ENCODE measurements at regions not wholly inside any gene's neighbourhood (a gene's known extent, or its start where the extent isn't known, plus 50 kb on each side); places are given as distances from the start of the nearest gene placed in this dataset.

DNA sequence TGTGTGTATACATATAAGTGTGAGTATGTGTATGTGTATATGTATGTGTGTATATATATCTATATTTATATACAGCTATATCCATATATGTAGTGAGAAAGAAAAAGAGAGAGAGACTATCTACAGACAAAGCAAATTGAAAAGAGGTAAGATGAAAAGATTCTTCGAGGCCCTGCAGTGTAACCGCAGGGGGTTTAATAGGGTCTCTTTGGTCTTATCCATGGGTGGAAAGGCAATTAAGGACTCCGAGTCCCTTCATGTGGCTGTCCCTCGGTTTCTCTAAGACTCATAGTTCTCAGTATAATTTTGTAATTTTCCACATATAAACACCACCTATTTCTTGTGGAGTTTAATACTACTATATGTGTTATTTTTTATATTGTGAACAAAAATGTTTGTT, 50.6 kb upstream of the JAZF1 start:
- DNase-seq (ENCODE audit: low spot score) (no peak), ATAC-seq (no peak)
- Mint-ChIP-seq H3K27me3 (peaks cover 0 to 5% of the 10 kb centered on the region in 2 donors), H3K9me3 (no peaks in the 10 kb centered on the region), H3K4me3 (no peak overlapping the region), H3K36me3 (no peaks in the 10 kb centered on the region), H3K4me1 (ENCODE audit: low read depth in 2 of 2) (peaks cover 7 to 10% of the 10 kb centered on the region in 2 donors), H3K27ac (no peak overlapping the region)

DNA sequence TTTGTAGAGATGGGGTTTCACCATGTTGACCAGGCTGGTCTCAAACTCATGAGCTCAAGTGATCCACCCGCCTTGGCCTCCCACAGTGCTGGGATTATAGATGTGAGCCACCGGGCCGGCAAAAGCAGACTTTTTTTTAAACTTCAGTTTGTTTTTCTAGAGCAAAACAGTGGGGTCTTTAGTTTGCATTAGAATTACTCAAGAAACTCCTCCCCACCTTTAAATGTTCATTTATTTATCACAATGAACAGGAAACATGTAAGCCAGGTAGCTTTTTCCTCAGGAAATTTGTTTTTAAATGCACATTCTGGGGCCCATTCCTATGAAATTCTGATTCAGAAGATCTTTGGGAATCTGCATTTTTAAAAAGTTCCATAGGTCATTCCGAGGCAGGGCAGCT, 56.0 kb upstream of the JAZF1 start:
- H3K9me3 Mint-ChIP-seq: no peaks in the 10 kb centered on the region

DNA sequence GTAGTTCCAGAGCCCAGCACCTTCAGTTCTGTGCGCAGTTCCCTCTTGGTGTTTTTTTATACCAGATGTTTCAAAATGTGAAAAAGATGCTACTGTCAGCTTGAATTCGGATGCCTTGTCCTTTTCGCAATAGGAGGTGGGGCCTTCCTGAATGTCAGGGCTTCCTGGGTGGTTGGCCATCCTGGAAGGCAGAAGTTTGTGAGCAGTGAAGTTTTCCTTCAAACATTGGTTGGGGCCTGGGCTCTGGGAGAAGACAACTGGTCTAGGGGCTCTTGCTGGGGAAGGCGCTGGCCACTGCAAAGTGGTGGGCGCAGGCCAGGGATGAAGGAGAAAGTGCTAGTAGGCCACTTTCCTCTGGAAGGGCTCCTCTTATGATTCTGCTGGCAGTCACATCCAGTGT, 56.8 kb upstream of the JAZF1 start:
- no peak overlapping the region for H3K27ac Mint-ChIP-seq
- ATAC-seq (no peak), DNase-seq (ENCODE audit: low spot score) (no peak)
- H3K4me3 Mint-ChIP-seq: no peak overlapping the region
- H3K9me3 Mint-ChIP-seq: no peaks in the 10 kb centered on the region
- peaks cover 0 to 5% of the 10 kb centered on the region in 2 donors for H3K27me3 Mint-ChIP-seq
- H3K36me3 Mint-ChIP-seq: no peaks in the 10 kb centered on the region
- H3K4me1 Mint-ChIP-seq (ENCODE audit: low read depth in 2 of 2): peaks cover 26 to 27% of the 10 kb centered on the region in 2 donors

More for the DNA sequence above, 56.0 kb upstream of the JAZF1 start:
- ATAC-seq: no peak
- DNase-seq (ENCODE audit: low spot score): no peak
- Mint-ChIP-seq H3K4me3 (no peak overlapping the region), H3K27ac (no peak overlapping the region), H3K4me1 (ENCODE audit: low read depth in 2 of 2) (peaks cover 26 to 27% of the 10 kb centered on the region in 2 donors), H3K36me3 (no peaks in the 10 kb centered on the region), H3K27me3 (peaks cover 0 to 5% of the 10 kb centered on the region in 2 donors)

DNA sequence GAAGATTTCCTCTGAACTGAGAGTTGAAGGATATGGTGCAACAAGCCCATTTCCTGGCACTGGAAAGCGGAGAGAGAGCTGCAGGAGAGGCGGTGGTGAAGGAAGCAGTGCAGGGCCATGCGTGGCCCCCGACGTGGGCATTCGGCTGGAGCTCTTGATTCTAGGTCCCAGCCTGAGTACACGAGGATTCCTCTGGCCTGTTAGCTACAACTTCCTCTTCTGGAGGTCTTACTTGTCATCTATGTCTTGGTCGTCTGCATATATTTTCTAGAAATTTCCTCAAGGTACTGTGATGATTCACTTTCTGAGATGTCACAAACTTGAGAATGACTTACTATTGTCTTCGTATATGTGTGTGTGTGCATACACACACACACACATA, 59.2 kb upstream of the JAZF1 start:
- peak in 1 of 2 donors; percentile 76 for ATAC-seq
- Mint-ChIP-seq H3K9me3 (no peaks in the 10 kb centered on the region), H3K36me3 (no peaks in the 10 kb centered on the region), H3K4me3 (peak overlapping the region; percentile 76), H3K27ac (peak overlapping the region; percentile 86 to 89), H3K4me1 (ENCODE audit: low read depth in 2 of 2) (peaks cover 16 to 21% of the 10 kb centered on the region in 2 donors), H3K27me3 (peaks cover 0 to 2% of the 10 kb centered on the region in 2 donors)
- peak; percentile 64 for DNase-seq (ENCODE audit: low spot score)

DNA sequence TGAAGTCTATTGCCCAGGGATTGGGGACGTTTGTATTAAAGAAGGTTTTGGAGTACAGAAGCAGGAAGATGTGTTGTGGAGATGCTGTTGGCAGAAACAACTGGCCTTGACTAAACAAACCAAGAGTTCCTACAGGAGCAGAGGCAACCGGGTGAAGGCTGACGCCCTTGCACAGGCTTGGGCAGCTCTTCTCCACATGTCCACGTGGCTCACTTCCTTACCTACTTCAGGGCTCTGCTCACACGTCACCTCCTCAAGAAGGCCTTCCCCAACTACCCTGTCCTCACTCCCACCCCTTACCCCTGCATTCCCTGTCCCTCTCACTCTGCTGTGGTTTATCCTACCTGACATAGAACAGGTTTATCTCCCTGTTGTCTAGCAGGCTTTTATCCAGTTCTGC, 59.9 kb upstream of the JAZF1 start:
- Mint-ChIP-seq H3K4me1 (ENCODE audit: low read depth in 2 of 2) (peaks cover 16 to 21% of the 10 kb centered on the region in 2 donors), H3K27ac (peak overlapping the region in 1 of 2 donors; percentile 86), H3K27me3 (peaks cover 0 to 2% of the 10 kb centered on the region in 2 donors), H3K9me3 (no peaks in the 10 kb centered on the region), H3K36me3 (no peaks in the 10 kb centered on the region), H3K4me3 (no peak overlapping the region)
- no peak for ATAC-seq
- DNase-seq (ENCODE audit: low spot score): no peak

DNA sequence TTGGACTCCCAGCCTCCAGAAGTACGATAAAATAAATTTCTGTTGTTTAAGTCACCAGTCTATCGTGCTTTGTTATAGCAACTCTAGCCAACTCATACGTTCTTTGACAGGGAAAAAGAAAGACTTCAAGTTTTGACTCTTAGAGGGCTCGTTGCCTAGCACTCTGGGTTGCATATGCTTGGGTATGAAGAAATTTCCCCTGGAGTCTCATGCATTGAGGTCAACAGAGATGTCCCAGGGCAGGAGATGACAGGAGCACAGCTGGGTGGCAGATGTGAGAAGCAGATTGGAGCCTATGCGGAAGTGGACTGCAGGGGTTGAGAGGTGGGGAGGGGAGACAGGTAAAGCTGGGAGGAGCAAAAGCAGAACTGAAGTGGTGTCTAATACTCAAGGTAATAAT, 63.3 kb upstream of the JAZF1 start:
- H3K27me3 Mint-ChIP-seq: peaks cover 0 to 2% of the 10 kb centered on the region in 2 donors
- DNase-seq (ENCODE audit: low spot score) (no peak), ATAC-seq (no peak)
- no peak overlapping the region for H3K4me3 Mint-ChIP-seq
- H3K27ac Mint-ChIP-seq: no peak overlapping the region
- H3K4me1 Mint-ChIP-seq (ENCODE audit: low read depth in 2 of 2): peaks cover 16 to 21% of the 10 kb centered on the region in 2 donors
- no peaks in the 10 kb centered on the region for H3K9me3 Mint-ChIP-seq
- H3K36me3 Mint-ChIP-seq: peaks cover 3% of the 10 kb centered on the region

DNA sequence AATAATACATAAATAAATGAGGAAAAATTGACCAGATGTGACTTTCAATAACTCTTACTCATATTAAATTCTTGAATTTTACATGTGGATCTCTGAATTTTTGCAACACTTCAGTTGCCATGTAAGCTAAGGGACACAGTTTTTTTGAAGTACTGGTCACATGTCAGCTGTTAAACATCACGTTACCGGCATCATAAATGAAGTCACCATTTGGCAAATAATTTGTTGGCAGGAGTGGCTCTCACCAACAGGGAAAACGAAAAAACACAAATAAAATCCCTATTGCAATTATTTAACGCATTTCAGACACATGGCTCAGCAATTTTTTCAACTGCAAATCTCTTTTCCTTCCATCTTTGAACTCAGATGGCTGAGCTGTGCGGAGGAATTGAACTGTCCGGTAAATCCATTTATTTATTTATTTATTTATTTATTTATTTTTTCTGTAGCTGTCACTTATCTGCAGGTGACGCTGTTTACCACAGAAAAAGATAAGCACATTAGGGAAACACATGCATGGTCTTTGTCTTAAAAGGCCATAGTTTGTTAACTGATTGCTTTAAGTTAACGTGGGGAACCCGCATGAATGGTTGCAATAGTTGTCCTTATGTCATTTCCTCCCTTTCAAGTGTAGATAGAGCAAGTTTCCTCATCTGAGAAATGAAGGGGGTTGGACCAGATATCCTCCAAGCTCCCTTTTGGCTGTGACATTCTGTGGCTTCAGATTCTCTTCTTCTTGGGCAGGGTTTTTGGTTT, 64.7 kb upstream of the JAZF1 start:
- Mint-ChIP-seq H3K9me3 (no peaks in the 10 kb centered on the region), H3K27me3 (peaks cover 0 to 2% of the 10 kb centered on the region in 2 donors), H3K36me3 (peaks cover 5% of the 10 kb centered on the region), H3K4me3 (no peak overlapping the region), H3K4me1 (ENCODE audit: low read depth in 2 of 2) (peaks cover 5 to 8% of the 10 kb centered on the region in 2 donors), H3K27ac (no peak overlapping the region)
- no peak for ATAC-seq
- no peak for DNase-seq (ENCODE audit: low spot score)

DNA sequence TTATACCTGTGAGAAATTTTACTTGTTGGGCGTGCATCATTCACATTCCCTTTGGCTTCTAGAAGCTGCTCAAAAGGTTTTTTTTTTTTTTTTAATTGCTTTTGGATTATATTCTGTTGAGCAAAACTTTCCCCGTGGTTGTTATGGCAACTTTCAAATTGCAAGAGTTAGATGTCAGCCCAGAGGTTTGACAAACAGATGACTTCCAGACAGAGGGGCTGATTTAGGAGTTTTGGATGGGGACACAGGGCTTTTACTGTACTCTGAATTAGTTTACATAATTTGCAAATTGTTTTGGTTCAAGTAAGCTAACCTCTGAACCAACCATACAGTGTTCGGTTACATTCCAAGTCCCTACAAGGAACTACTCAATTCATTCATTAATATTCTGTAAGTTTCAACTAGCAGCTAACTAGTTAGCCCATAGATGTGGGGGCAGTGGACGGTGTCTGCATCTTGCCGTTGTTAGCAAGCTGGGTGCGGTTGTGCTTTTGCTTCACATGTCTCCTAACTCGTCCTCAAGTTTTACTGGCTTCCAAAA, 66.4 kb upstream of the JAZF1 start:
- DNase-seq (ENCODE audit: low spot score) (no peak), ATAC-seq (no peak)
- Mint-ChIP-seq H3K4me1 (ENCODE audit: low read depth in 2 of 2) (no peaks in the 10 kb centered on the region), H3K27me3 (peaks cover 0 to 2% of the 10 kb centered on the region in 2 donors), H3K36me3 (peaks cover 5% of the 10 kb centered on the region), H3K27ac (no peak overlapping the region), H3K9me3 (no peaks in the 10 kb centered on the region), H3K4me3 (no peak overlapping the region)

DNA sequence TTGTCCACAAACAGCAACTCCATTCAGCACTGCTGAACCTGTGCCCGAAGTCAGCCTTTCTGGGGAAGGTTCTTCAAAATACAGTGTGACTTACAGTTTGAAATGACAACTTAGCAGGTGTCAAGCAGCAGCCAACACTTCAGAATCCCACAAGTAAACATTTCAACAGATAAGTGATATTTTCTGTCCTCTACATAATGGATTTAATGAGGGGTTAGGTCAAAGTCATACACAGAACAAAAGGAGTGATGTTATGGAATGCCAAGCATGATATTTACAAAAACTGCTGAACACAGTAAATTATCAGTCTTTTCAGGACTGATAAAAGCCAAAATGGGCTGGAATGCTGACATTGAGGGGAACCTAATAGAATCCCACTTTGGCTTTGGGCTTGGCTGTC, 77.6 kb upstream of the JAZF1 start:
- Mint-ChIP-seq H3K9me3 (peaks cover 2% of the 10 kb centered on the region), H3K27me3 (peaks cover 0 to 2% of the 10 kb centered on the region in 2 donors), H3K4me1 (ENCODE audit: low read depth in 2 of 2) (peaks cover 0 to 4% of the 10 kb centered on the region in 2 donors), H3K27ac (no peak overlapping the region), H3K36me3 (no peaks in the 10 kb centered on the region), H3K4me3 (no peak overlapping the region)
- ATAC-seq (no peak), DNase-seq (ENCODE audit: low spot score) (no peak)

DNA sequence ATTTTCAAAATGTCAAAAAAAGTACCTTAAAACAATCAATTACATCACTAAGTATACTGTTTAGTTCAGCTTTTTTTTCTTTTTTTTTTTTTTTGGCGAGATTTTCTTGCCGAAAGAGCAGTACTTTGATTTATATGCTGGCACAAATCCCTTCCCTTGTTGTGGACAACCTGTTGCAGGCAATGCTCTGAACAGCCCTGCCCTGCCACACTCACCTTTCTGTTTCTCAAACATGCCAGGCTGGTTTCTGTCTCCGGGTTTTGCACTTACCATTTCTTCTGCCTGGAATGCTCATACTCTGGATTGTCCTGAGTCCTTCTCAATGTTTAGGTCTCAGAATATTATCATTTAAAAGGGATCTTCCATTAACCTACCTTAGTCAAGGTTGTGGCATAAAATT, 80.4 kb upstream of the JAZF1 start:
- H3K36me3 Mint-ChIP-seq: no peaks in the 10 kb centered on the region
- H3K4me3 Mint-ChIP-seq: no peak overlapping the region

DNA sequence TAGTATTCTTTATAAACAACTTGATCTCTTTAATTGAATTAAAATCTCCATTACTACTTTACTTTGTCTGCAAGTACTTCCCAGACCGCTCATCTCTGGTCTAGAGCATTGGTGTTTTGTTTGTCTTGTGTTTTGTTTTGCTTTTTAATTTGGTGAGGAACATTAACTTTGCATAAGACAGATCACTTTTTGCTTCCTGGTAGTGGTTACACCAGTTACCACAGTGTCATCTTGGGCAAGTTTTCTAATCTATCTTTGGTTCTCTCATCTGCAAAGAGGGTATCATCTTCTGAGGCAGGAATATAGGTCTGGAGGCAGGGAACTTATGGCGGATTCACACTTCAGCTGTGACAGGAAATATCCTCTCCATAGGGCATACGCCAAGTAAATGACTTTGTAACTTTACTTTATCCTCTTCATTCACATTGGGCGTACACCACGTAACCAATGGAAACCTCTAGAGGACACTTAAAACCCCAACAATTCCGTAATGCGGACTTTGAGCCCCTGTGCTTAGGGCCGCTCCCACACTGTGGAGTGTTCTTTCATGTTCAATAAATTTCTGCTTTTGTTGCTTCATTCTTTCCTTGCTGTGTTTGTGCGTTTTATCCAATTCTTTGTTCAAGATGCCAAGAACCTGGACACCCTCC, 83.2 kb upstream of the JAZF1 start:
- Mint-ChIP-seq H3K9me3 (no peaks in the 10 kb centered on the region), H3K4me1 (ENCODE audit: low read depth in 2 of 2) (peaks cover 22 to 23% of the 10 kb centered on the region in 2 donors), H3K4me3 (no peak overlapping the region), H3K27ac (no peak overlapping the region), H3K36me3 (no peaks in the 10 kb centered on the region), H3K27me3 (peaks cover 0 to 2% of the 10 kb centered on the region in 2 donors)
- peak in 1 of 2 donors; percentile 43 for ATAC-seq
- no peak for DNase-seq (ENCODE audit: low spot score)

More for the DNA sequence above, 80.4 kb upstream of the JAZF1 start:
- no peak for ATAC-seq
- Mint-ChIP-seq H3K27ac (no peak overlapping the region), H3K27me3 (peaks cover 0 to 2% of the 10 kb centered on the region in 2 donors), H3K9me3 (no peaks in the 10 kb centered on the region), H3K4me1 (ENCODE audit: low read depth in 2 of 2) (peaks cover 14% of the 10 kb centered on the region in 2 donors)
- DNase-seq (ENCODE audit: low spot score): no peak

DNA sequence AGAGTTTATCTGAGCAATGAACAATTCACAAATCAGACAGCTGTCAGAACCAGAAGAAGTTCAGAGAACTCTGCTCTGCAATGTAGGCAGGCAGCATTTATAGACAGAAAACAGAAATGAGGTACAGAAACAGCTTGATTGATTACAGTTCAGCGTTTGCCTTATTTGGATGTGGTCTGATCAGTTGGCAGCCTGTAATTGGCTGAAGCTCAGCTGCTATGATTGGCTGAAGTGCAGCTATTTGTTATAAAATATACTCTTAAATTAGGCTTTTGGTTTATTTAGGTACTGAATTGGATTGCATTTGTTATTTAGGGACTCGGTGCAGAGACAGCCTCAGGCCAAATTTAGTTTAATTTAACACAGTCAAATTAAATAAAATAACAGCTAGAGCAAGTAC, 85.8 kb upstream of the JAZF1 start:
- Mint-ChIP-seq H3K27ac (no peak overlapping the region), H3K9me3 (peaks cover 5% of the 10 kb centered on the region), H3K27me3 (no peaks in the 10 kb centered on the region), H3K4me3 (no peak overlapping the region), H3K4me1 (ENCODE audit: low read depth in 2 of 2) (peaks cover 38 to 44% of the 10 kb centered on the region in 2 donors), H3K36me3 (peaks cover 12% of the 10 kb centered on the region)
- no peak for DNase-seq (ENCODE audit: low spot score)
- peak in 1 of 2 donors; percentile 51 for ATAC-seq

DNA sequence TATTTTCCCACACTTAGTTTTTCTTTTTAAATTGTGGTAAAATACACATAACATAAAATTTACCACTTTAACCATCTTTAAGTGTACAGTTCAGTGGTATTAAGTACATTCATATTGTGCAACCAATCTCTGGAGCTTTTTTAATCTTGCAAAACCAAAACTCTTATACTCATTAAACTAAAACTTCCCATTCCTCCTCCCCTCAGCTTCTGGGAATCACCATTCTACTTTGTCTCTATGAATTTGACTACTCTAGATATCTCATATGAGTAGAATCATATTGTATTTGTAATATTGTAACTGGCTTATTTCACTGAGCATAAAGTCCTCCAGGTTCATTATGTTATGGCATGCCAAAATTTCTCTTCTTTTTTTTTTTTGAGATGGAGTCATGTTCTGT, 86.4 kb upstream of the JAZF1 start:
- Mint-ChIP-seq H3K27me3 (no peaks in the 10 kb centered on the region), H3K27ac (peak overlapping the region in 1 of 2 donors; percentile 52), H3K9me3 (peaks cover 5% of the 10 kb centered on the region), H3K36me3 (peaks cover 12% of the 10 kb centered on the region), H3K4me3 (peak overlapping the region; percentile 13), H3K4me1 (ENCODE audit: low read depth in 2 of 2) (peaks cover 38 to 46% of the 10 kb centered on the region in 2 donors)
- peak; percentile 69 to 74 for ATAC-seq
- DNase-seq (ENCODE audit: low spot score): no peak
